PC-3 (cell line): ENCODE measurements at regions not wholly inside any gene's neighbourhood (a gene's known extent, or its start where the extent isn't known, plus 50 kb on each side); places are given as distances from the start of the nearest gene placed in this dataset.

Experiments used
- CTCF ChIP-seq: fragments of 300-600 bp; sonication (generic); conservative IDR thresholded peaks from 2 replicates; pipeline ENCODE4 v1.5.1; 2017; ENCODE audit warnings: antibody characterized with exemption, low read depth, mild to moderate bottlenecking, low read length
- EZH2phosphoT487 ChIP-seq: fragments of 300-600 bp; sonication (generic); IDR thresholded peaks from 2 replicates; pipeline ENCODE4 v1.6.1; 2018; ENCODE audit warnings: mild to moderate bottlenecking, antibody characterized with exemption, low read length, borderline replicate concordance

GRCh38 chr7:46291601-46292150, 370.6 kb upstream of the IGFBP3 start:
- TF ChIP-seq CTCF (no peak), EZH2phosphoT487 (no peak)
